HEK293T (cell line): ENCODE measurements at regions not wholly inside any gene's neighbourhood (a gene's known extent, or its start where the extent isn't known, plus 50 kb on each side); places are given as distances from the start of the nearest gene placed in this dataset.

Source experiments
- ARNT ChIP-seq: fragments of 450-650 bp; IDR thresholded peaks from 2 replicates; pipeline ENCODE4 v1.6.1; 2017; ENCODE audit warnings: mild to moderate bottlenecking
- CTBP1 ChIP-seq: fragments of 450-650 bp; IDR thresholded peaks from 2 replicates; pipeline ENCODE4 v1.6.1; 2016; ENCODE audit warnings: borderline replicate concordance
- ELF4 ChIP-seq: fragments of 450-650 bp; IDR thresholded peaks from 2 replicates; pipeline ENCODE4 v1.6.1; 2017; ENCODE audit warnings: antibody characterized with exemption
- FOXA1 ChIP-seq: fragments of 450-650 bp; IDR thresholded peaks from 2 replicates; pipeline ENCODE4 v1.6.1; 2016; ENCODE audit warnings: mild to moderate bottlenecking
- FOXK2 ChIP-seq: fragments of 450-650 bp; IDR thresholded peaks from 2 replicates; pipeline ENCODE4 v1.6.1; 2016; ENCODE audit warnings: mild to moderate bottlenecking
- HDGF ChIP-seq: fragments of 450-650 bp; IDR thresholded peaks from 2 replicates; pipeline ENCODE4 v1.6.1; 2017; ENCODE audit warnings: antibody characterized with exemption, borderline replicate concordance
- L3MBTL2 ChIP-seq: fragments of 450-650 bp; conservative IDR thresholded peaks from 2 replicates; pipeline ENCODE4 v1.6.1; 2016; ENCODE audit warnings: mild to moderate bottlenecking
- NFRKB ChIP-seq: fragments of 450-650 bp; IDR thresholded peaks from 2 replicates; pipeline ENCODE4 v1.6.1; 2016; ENCODE audit warnings: mild to moderate bottlenecking, moderate library complexity
- SP1 ChIP-seq: fragments of 450-650 bp; IDR thresholded peaks from 2 replicates; pipeline ENCODE4 v1.6.1; 2017
- SUZ12 ChIP-seq: fragments of 450-650 bp; IDR thresholded peaks from 2 replicates; pipeline ENCODE4 v1.6.1; 2016; ENCODE audit warnings: mild to moderate bottlenecking
- TARDBP ChIP-seq: fragments of 450-650 bp; IDR thresholded peaks from 2 replicates; pipeline ENCODE4 v1.6.1; 2016

- TF ChIP-seq NFRKB, result no peak
- TF ChIP-seq FOXA1, result no peak
- no peak for TF ChIP-seq CTBP1
- no peak for TF ChIP-seq SUZ12
- no peak for TF ChIP-seq HDGF
- TF ChIP-seq FOXK2, result no peak
- no peak for TF ChIP-seq SP1
- no peak for TF ChIP-seq L3MBTL2
- TF ChIP-seq ELF4, result no peak
- TF ChIP-seq ARNT, result no peak
- no peak for TF ChIP-seq TARDBP
Measured at GRCh38 chr10:20672741-20673140, 224.4 kb downstream of the NEBL start.
